HFF-Myc (cell line): ENCODE measurements at regions not wholly inside any gene's neighbourhood (a gene's known extent, or its start where the extent isn't known, plus 50 kb on each side); places are given as distances from the start of the nearest gene placed in this dataset.

Source experiments
- DNase-seq: peaks from one replicate; pipeline ENCODE4 v3.0.0-alpha.2; 2011; ENCODE audit warnings: low read depth; ENCODE audit errors: extremely low read depth
- H3K4me3 ChIP-seq: replicated peaks from 2 replicates; pipeline ENCODE4 v1.5.1; 2011; ENCODE audit warnings: low read depth, mild to moderate bottlenecking, control low read depth, low read length
- TF ChIP-seq, protein P1 (sequence below): IDR thresholded peaks from 2 replicates; pipeline ENCODE4 v1.5.1; 2012; ENCODE audit warnings: mild to moderate bottlenecking, low read depth, low read length, control low read depth; ENCODE audit errors: missing control alignments

DNA sequence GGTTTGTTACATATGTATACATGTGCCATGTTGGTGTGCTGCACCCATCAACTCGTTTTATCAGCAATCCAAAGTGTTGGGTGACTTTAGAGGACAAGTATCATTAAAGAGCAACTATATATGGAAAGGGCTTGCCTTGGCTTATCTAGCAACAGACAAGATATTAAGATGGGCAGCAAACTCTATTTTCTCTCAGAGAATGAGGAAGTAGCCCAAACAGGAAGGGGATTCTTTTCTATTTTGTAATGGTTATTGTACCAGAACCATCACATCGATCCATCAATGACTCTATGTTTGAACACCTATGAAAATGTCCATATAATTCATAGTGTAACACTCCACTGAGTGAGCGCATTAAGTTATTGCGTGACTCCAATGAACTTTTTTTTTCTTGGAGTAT lies 260.1 kb upstream of the SLC24A2 start:
- no peak for DNase-seq
- TF ChIP-seq, protein P1, sequence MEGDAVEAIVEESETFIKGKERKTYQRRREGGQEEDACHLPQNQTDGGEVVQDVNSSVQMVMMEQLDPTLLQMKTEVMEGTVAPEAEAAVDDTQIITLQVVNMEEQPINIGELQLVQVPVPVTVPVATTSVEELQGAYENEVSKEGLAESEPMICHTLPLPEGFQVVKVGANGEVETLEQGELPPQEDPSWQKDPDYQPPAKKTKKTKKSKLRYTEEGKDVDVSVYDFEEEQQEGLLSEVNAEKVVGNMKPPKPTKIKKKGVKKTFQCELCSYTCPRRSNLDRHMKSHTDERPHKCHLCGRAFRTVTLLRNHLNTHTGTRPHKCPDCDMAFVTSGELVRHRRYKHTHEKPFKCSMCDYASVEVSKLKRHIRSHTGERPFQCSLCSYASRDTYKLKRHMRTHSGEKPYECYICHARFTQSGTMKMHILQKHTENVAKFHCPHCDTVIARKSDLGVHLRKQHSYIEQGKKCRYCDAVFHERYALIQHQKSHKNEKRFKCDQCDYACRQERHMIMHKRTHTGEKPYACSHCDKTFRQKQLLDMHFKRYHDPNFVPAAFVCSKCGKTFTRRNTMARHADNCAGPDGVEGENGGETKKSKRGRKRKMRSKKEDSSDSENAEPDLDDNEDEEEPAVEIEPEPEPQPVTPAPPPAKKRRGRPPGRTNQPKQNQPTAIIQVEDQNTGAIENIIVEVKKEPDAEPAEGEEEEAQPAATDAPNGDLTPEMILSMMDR: no peak

DNA sequence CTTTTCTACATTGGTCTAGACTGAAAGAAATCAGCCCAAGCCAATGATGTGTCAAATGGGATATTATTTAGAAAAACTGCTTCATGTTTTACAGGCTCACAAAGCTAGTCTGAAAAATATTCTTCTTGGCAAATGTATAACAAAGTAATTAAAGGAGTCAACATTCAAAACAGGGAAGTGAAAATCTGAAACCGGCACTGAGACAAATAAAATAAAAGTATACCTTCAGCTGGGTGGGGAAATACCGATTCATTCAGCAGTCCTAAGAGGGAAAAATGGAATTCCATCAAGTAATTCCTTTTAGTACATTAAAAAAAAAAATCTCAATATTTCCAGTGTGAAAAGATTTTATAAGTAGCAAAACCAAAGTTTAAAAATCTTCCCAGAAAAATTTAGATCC lies 259.6 kb upstream of the SLC24A2 start:
- H3K4me3 ChIP-seq: no peak overlapping the region
- TF ChIP-seq, protein P1: no peak
- DNase-seq: no peak

More for the DNA sequence above, 260.1 kb upstream of the SLC24A2 start:
- H3K4me3 ChIP-seq: no peak overlapping the region

DNA sequence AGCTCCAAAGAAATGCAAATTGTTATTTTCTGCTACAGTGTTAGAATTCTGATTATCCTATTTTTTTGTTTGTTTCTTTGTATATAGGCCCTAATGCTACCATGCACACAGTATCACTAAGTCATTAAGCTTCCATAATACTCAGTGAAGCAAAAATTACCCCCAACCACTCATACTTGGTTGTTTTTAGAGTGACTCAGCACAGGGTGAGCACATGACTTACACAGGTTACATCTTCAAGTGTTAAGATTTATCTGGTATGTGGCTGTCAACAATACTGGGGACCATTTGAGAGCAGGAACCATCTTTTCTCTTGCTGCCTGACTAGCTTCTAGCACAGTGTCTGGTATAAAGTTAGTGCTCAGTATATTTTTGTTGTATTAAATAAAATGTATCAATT lies 255.8 kb upstream of the SLC24A2 start:
- TF ChIP-seq, protein P1: no peak

DNA sequence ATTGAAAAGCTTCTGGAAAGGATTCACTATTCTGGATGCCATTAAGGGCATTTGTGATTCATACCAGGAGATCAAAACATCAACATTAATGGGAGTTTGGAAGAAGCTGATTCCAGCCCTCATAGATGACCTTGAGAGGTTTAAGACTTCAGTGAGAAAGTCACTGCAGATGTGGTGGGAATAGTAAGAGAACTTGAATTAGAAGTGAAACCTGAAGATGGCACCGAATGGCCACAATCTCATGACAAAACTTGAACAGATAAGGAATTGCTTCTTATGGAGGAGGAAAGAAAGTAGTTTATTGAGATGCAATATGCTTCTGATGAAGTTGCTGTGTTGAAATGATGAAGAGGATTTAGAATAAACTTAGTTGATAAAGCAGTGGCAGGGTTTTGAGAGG lies 254.6 kb upstream of the SLC24A2 start:
- TF ChIP-seq, protein P1: no peak
- no peak for DNase-seq
- H3K4me3 ChIP-seq: no peak overlapping the region

More for the DNA sequence above, 255.8 kb upstream of the SLC24A2 start:
- no peak overlapping the region for H3K4me3 ChIP-seq
- DNase-seq: no peak

DNA sequence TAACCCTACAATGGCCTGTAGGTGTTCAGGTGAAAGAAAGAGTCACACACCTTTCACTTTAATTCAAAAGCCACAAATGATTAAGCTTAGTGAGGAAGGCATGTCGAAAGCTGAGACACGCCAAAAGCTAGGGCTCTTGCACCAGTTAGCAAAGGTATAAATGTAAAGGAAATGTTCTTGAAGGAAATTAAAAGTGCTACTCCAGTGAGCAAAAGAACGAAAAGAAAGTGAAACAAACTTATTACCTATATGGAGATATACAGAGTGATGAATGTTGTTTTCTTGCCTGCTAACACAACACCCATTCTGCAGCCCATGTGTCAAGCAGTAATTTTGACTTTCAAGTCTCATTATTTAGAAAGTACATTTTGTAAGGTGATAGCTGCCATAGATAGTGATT lies 254.2 kb upstream of the SLC24A2 start:
- no peak for DNase-seq
- H3K4me3 ChIP-seq: no peak overlapping the region
- TF ChIP-seq, protein P1: no peak

DNA sequence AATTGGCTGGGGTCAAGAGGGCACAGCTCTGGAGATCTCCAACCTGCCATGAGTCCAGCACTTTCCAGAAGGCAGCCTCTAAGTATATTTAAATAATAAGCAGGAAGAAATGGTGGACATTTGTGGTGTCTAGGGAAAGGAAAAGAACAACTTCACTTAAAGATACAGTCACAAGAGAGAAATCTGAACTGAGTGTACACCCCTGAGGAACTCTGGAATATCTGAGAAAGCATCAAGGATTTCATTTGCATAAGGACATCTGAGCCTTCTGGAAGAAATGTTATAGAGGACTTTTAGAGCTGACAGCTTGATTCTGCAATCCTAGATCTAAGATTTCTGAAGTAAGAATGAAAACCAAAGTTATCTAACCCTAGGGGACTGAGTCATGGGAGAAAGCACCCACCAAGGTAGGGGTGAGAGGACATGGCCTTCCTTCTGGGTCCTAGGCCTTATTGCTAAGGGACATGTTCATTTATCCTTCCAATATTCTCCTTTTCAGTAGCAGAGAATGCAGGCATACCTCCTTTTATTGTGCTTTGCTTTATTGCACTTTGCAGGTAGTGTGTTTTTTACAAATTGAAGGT lies 253.4 kb upstream of the SLC24A2 start:
- TF ChIP-seq, protein P1: no peak
- no peak for DNase-seq
- H3K4me3 ChIP-seq: no peak overlapping the region

DNA sequence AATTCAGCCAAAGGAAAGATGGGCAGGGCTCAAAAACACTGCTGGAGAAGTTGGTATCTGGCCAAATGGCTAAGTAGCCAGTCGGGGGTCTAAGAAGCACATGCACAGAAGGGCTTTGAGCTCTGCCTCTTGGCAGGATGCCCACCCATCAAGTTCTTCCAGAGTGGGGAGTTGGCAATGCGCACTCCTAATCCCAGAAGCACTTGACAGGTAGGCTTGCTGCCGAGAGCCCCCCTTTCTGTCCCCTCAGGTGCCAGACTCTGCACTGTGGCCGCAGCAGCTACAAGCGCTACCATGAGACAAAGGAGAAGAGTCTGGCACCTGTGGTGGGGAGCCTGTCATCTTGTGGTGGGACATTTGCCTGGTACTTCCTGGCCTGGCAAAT lies 252.9 kb upstream of the SLC24A2 start:
- H3K4me3 ChIP-seq: no peak overlapping the region
- TF ChIP-seq, protein P1: no peak
- no peak for DNase-seq
